CD4-positive, alpha-beta T cell treated with Interleukin-17A for 1 hour (primary cell): ENCODE measurements at regions not wholly inside any gene's neighbourhood (a gene's known extent, or its start where the extent isn't known, plus 50 kb on each side); places are given as distances from the start of the nearest gene placed in this dataset.

Source experiments
- DNase-seq: peaks from one replicate; pipeline ENCODE4 v3.0.0-alpha.2; 2020

DNA sequence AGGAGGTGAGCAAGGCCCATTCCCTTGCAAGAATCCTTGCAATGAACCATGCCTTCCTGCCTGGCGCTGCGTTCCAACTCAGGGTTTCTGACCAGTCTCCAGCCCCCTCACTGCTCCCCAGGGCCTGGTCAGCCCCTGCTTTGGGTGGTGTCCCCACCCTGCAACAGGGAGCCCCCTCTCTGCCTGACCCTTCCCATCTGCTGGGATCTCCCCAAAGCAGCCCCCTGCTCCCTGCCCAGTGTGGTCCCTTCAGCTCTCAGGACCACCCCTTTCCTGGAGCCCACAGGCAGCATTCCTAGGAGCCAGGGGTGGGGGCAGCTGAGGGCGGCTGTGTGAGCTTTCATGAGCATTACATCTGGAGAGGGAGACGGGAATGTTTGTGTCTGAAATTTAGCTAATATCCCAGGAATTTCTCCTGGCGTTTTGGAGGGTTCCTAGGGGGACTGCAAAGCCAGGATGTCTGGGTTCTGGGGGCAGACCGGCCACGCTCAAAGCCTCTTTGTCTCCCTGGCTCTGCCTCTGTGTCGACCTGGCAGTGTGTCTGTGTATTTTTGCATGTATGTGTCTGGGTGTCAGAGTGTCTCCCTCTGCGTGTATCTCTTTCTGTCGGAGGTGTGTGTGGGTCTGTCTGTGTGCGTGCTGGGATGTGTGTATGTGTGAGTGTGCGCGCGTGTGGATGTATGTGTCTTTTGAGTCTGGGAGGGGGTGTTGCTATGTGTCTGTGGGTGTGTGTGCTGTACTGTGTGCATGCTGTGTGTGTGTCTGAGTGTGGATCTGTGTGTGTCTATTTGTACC is 300.5 kb upstream of the ZMIZ1 start:
- no peak for DNase-seq

GRCh38 chr10:78768876-78769275 is 299.9 kb upstream of the ZMIZ1 start:
- DNase-seq: no peak

- DNase-seq: no peak
These were observed 299.2 kb upstream of the ZMIZ1 start for GRCh38 chr10:78769526-78769925.

GRCh38 chr10:78770167-78771090 is 298.3 kb upstream of the ZMIZ1 start:
- no peak for DNase-seq

DNA sequence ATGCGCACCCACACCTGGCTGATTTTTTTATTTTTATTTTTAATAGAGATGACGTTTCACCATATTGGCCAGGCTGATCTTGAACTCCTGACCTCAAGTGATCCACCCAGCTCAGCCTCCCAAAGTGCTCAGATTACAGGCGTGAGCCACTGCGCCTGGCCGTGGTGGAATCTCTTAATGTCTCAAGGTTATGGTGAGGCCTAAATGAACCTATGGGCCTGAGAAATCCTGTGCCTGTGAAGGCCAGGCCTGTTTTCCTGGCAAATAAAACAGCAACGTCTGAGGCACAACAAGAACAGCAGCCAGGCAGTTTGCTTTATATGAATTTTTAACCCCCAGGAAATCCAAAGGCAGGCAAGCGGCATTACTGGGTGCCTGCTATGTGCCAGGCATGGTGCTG is 297.5 kb upstream of the ZMIZ1 start:
- DNase-seq: no peak

- DNase-seq: no peak
These were observed 296.8 kb upstream of the ZMIZ1 start for GRCh38 chr10:78771808-78772455.

- DNase-seq: no peak
These were observed 296.3 kb upstream of the ZMIZ1 start for GRCh38 chr10:78772486-78772885.

GRCh38 chr10:78772986-78773530 is 295.7 kb upstream of the ZMIZ1 start:
- DNase-seq: no peak

GRCh38 chr10:78774614-78774998 is 294.2 kb upstream of the ZMIZ1 start:
- no peak for DNase-seq

- no peak for DNase-seq
These were observed 293.6 kb upstream of the ZMIZ1 start for GRCh38 chr10:78774999-78775711.

- DNase-seq: no peak
These were observed 292.9 kb upstream of the ZMIZ1 start for GRCh38 chr10:78775891-78776290.

DNA sequence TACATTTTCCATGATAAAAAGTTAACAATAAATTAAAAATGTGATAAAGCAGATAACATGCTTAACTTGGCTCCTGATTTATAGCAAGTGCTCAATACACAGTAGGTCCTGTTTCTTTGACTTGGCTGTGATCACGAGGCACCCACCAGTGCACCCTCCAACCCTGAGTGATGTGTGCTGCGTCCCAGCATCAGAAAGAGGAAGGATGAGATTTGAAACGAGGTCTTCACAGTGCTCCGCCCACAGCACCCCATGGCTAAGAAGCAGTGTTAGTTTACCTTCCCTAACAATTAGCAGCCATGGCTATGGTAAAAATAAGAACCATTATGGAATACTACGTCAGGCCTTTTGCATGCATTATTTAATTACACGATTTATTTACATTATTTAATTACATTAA is 292.0 kb upstream of the ZMIZ1 start:
- DNase-seq: no peak

- no peak for DNase-seq
These were observed 291.3 kb upstream of the ZMIZ1 start for GRCh38 chr10:78777466-78777865.

DNA sequence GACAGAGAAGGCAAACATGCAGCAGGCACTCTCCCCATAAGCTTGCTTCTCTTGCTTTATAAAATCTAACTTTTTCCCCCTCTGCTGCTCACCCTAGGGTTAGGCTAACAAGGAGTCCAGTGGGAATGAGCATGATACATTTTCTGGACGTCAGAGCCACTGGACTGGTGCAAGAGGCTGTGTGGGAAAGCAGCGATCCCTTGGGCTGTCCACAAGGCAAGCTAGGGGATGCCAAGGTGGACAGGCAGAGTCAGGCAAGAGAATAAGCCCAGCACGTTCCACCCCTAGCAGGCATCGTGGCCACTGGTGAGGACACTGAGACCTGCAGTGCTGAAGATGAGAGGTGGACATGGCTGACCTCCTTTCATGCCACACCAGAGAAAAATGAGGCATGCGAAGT is 290.9 kb upstream of the ZMIZ1 start:
- DNase-seq: no peak

DNA sequence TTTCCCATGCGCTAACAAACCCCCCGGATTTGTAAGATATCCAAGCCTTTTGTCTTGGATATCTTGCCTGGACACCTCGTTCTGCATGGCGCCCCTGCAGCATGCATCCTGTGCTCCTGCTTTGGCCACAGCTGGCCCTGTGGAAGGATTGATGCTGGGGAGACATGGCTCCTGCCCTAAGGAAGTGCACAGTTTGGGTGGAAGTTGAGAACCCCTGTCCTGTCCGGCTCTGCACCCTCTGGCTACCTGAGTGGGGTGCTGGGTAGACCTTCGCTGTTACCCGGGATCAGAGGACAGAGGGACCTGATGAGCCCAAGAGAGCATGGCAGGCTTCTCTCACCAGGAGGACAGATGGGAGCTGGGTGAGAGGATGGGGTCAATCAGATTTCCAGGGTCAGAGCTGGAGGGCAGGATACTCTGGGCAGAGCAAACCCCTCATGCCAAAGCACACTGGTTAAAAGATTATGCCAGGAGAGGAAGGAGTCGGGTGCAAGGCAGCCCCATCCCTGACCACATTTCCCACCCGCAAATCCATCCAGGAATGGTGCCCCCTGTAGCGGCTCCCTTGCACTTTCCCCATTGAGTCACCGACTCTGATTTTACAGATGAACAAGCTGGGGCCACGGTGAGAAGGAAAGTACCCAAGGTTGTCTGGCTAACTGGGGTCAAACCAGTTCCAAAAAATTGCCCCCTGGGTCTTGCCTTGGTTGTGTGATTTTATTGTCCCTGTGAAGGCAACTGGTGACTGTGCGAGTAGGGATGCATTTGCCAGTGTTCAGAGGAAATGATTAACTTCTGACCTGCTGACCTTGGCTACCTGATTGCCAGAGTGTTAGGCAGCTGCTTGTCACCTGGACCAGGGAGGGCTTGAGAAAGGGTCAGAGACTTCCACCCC is 290.1 kb upstream of the ZMIZ1 start:
- no peak for DNase-seq

DNA sequence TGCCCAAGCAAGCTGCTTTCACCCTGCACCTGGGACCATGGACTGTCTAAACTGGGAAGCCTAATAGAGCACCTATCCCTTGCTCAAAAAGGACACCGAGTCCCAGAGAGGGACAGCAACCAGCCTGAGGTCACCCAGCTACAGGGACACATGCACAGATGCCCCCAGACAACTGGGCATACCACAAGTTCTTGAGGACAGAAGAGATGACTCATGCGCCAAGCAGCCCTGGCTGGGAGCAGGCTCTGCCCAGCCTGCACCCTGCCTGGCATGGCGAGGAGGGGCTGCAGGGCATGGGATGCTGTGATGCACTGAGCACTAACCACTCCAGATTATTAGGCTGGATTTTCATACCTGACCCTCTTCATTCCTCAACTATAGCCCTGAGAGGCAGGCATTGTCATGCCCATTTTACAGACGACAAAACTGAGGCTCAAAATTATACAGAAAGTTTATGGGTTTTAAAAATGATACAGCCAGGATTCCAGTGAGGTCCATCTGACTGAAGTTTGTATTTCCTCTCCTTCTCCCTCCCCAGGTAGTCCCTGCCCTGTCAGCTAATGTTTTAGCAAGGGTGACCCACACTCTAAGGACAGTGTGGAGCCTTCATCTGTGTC is 289.3 kb upstream of the ZMIZ1 start:
- no peak for DNase-seq

DNA sequence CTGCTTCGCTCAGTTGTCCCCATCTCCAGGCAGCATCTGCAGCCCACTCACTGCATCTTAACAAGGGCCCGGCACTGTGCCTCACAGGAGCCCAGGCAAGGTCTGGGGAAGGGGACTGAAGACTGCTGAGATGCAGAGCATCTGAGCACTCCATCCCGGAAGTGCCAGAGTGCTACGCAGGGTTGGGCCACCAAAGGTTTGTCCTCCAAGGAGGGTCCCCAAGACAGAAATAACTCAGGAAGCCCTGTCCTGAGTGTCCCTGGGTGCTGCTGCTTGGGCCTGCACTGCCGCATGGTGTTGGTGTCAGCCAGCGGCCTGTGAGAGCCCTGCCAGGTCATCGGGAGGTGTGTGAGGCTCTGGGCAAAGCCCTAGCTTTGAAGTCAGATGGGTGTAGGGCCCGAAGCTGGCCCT is 288.2 kb upstream of the ZMIZ1 start:
- DNase-seq: no peak

- DNase-seq: no peak
These were observed 287.4 kb upstream of the ZMIZ1 start for GRCh38 chr10:78781251-78781913.

- no peak for DNase-seq
These were observed 286.8 kb upstream of the ZMIZ1 start for GRCh38 chr10:78781991-78782390.

- no peak for DNase-seq
These were observed 286.3 kb upstream of the ZMIZ1 start for GRCh38 chr10:78782441-78782840.

- no peak for DNase-seq
These were observed 285.0 kb upstream of the ZMIZ1 start for GRCh38 chr10:78783753-78784152.
